Keratinocyte (primary cell): ENCODE measurements at regions not wholly inside any gene's neighbourhood (a gene's known extent, or its start where the extent isn't known, plus 50 kb on each side); places are given as distances from the start of the nearest gene placed in this dataset.

ENCODE experiments used
- DNase-seq: peaks from one replicate; pipeline ENCODE4 v3.0.0-alpha.2; 2011; ENCODE audit warnings: low read depth, missing footprints, low spot score
- FAIRE-seq: peaks from 2 replicates; lab custom pipeline; 2011; peaks lifted over from hg19 to GRCh38; lab: Jason Lieb, UNC
- H2AFZ ChIP-seq: 2 replicates; pipeline ENCODE4 v1.6.0; 2012; ENCODE audit warnings: low read length, control low read depth, inconsistent platforms; ENCODE audit not compliant: control insufficient read depth
- H3K27ac ChIP-seq: 2 replicates; pipeline ENCODE4 v1.5.1; 2011; ENCODE audit warnings: low read length; ENCODE audit not compliant: control insufficient read depth, insufficient read depth
- H3K27me3 ChIP-seq: 3 replicates; pipeline ENCODE4 v1.6.0; 2011; ENCODE audit warnings: low read length; ENCODE audit not compliant: control insufficient read depth, insufficient read depth; ENCODE audit errors: extremely low read depth
- H3K36me3 ChIP-seq, 2 experiments: 2 replicates in 1 of 2; 3 replicates in 1 of 2; pipeline ENCODE4 v1.5.1; 2011; ENCODE audit warnings: low read length in 2 of 2, mild to moderate bottlenecking in 1 of 2; ENCODE audit not compliant: control insufficient read depth in 2 of 2, insufficient read depth in 2 of 2; ENCODE audit errors: extremely low read depth in 1 of 2
- H3K4me1 ChIP-seq: 3 replicates; pipeline ENCODE4 v1.5.1; 2011; ENCODE audit warnings: low read length; ENCODE audit not compliant: control insufficient read depth, insufficient read depth; ENCODE audit errors: extremely low read depth
- H3K4me2 ChIP-seq: 3 replicates; pipeline ENCODE4 v1.6.0; 2011; ENCODE audit warnings: low read depth, low read length; ENCODE audit not compliant: control insufficient read depth, insufficient read depth; ENCODE audit errors: extremely low read depth
- H3K4me3 ChIP-seq, 3 experiments: fragments of 200-600 bp in 1 of 3; sonication (generic) in 1 of 3; 2 replicates in 2 of 3; 3 replicates in 1 of 3; pipeline ENCODE4 v1.5.1; 2011 to 2016; ENCODE audit warnings: low read length in 3 of 3, mild to moderate bottlenecking in 3 of 3, control low read depth in 2 of 3, inconsistent platforms in 1 of 3, low read depth in 1 of 3, mixed read lengths in 1 of 3, mixed run types in 1 of 3, moderate library complexity in 1 of 3; ENCODE audit not compliant: control insufficient read depth in 2 of 3, insufficient read depth in 2 of 3; ENCODE audit errors: extremely low read depth in 1 of 3
- H3K79me2 ChIP-seq: 2 replicates; pipeline ENCODE4 v1.6.0; 2012; ENCODE audit warnings: low read length; ENCODE audit not compliant: control insufficient read depth, insufficient read depth
- H3K9ac ChIP-seq: 3 replicates; pipeline ENCODE4 v1.6.0; 2011; ENCODE audit warnings: low read length; ENCODE audit not compliant: control insufficient read depth, insufficient read depth; ENCODE audit errors: extremely low read depth
- H3K9me1 ChIP-seq: 3 replicates; pipeline ENCODE4 v1.6.0; 2011; ENCODE audit warnings: low read length; ENCODE audit not compliant: control insufficient read depth, insufficient read depth; ENCODE audit errors: extremely low read depth
- H3K9me3 ChIP-seq: 2 replicates; pipeline ENCODE4 v1.5.1; 2012; ENCODE audit warnings: low read depth, low read length; ENCODE audit not compliant: control insufficient read depth
- H4K20me1 ChIP-seq: 3 replicates; pipeline ENCODE4 v1.6.0; 2011; ENCODE audit warnings: low read length; ENCODE audit not compliant: control insufficient read depth, insufficient read depth; ENCODE audit errors: extremely low read depth
- EZH2 ChIP-seq: IDR thresholded peaks from one replicate; pipeline ENCODE4 v1.6.1; 2012; ENCODE audit warnings: inconsistent platforms, mild to moderate bottlenecking, low read length, moderate library complexity
- dilution Hi-C: fragments of 300-500 bp; cut with MboI; formaldehyde crosslinking; loops from one replicate; pipeline ENCODE4 v1.7.0; 2020; ENCODE audit warnings: low sequenced_read_pairs; ENCODE audit not compliant: extremely low pct_ligation_motif_present
- TF ChIP-seq, protein P1 (sequence below), 3 experiments: IDR thresholded peaks in 1 of 3; conservative IDR thresholded peaks in 1 of 3; optimal IDR thresholded peaks in 1 of 3; 2 replicates in 2 of 3; 3 replicates in 1 of 3; pipeline versions ENCODE3 to v1.5.1; 2011; ENCODE audit warnings: low read length in 3 of 3, mild to moderate bottlenecking in 3 of 3, moderate library complexity in 2 of 3, control low read depth in 1 of 3, inconsistent platforms in 1 of 3; ENCODE audit not compliant: insufficient read depth in 2 of 3; ENCODE audit errors: extremely low read depth in 1 of 3

DNA sequence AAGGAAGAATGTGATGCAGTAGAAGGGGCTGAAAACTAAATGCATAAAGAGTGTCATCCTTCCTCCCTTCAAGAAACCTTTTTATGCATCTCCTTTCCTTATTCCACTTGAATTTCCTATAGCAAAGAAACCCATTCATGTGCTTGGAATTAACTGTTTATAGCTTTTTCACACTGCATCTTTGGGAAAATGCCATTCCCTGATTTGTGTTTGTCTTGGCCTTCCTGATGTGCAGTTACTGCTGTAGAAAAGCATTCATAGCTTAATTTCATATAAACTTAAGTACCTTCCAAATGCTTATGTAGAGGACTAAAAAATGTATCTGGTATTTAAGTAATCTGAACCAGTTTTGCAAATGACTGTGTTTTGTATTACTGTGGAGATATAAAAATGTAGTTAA lies 61.8 kb downstream of the SDR9C7 start:
- TF ChIP-seq, protein P1, sequence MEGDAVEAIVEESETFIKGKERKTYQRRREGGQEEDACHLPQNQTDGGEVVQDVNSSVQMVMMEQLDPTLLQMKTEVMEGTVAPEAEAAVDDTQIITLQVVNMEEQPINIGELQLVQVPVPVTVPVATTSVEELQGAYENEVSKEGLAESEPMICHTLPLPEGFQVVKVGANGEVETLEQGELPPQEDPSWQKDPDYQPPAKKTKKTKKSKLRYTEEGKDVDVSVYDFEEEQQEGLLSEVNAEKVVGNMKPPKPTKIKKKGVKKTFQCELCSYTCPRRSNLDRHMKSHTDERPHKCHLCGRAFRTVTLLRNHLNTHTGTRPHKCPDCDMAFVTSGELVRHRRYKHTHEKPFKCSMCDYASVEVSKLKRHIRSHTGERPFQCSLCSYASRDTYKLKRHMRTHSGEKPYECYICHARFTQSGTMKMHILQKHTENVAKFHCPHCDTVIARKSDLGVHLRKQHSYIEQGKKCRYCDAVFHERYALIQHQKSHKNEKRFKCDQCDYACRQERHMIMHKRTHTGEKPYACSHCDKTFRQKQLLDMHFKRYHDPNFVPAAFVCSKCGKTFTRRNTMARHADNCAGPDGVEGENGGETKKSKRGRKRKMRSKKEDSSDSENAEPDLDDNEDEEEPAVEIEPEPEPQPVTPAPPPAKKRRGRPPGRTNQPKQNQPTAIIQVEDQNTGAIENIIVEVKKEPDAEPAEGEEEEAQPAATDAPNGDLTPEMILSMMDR (optimal IDR thresholded peaks at IDR 0.05 in 1 of 3, IDR thresholded peaks at IDR 0.05 in 1 of 3, conservative IDR thresholded peaks at IDR 0.05 in 1 of 3; ENCODE audit: extremely low read depth in 1 of 3, insufficient read depth in 2 of 3, low read length in 3 of 3): no peak
- no peak for TF ChIP-seq EZH2
- H3K4me2 ChIP-seq: no peak overlapping the region
- H4K20me1 ChIP-seq: no peaks in the 10 kb centered on the region
- no peaks in the 10 kb centered on the region for H3K79me2 ChIP-seq
- DNase-seq (no peak), FAIRE-seq (no peak)
- no peaks in the 10 kb centered on the region for H3K4me1 ChIP-seq
- no peak overlapping the region for H3K9ac ChIP-seq
- no peaks in the 10 kb centered on the region for H3K9me3 ChIP-seq
- H3K36me3 ChIP-seq: no peaks in the 10 kb centered on the region
- no peak overlapping the region for H3K27ac ChIP-seq
- H3K27me3 ChIP-seq: no peaks in the 10 kb centered on the region
- dilution Hi-C loops: no loop called here
- no peak overlapping the region for H2AFZ ChIP-seq
- H3K4me3 ChIP-seq: no peak overlapping the region
- H3K9me1 ChIP-seq: no peaks in the 10 kb centered on the region

DNA sequence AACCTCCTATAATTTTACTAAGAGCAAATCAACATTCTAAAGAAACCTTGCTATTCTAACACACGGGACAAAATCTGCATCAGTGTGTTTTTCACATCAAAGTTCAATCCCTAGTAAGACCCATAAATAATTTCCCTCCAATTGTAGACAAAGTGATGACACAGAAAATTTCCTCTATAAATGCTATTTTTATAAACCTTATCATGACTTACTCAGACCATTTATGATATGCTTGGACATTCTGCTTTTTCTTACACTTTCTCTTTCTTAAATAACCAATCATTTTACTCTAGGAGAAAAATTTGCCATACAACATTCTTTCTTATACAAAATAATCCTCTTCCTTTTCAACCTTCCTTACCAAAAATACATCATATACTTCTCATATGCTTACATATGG lies 67.0 kb downstream of the SDR9C7 start:
- Histone ChIP-seq H3K4me2 (no peak overlapping the region), H3K27me3 (no peaks in the 10 kb centered on the region), H3K4me1 (no peaks in the 10 kb centered on the region), H4K20me1 (no peaks in the 10 kb centered on the region), H3K79me2 (no peaks in the 10 kb centered on the region), H3K9ac (no peak overlapping the region), H3K36me3 (no peaks in the 10 kb centered on the region), H3K9me1 (no peaks in the 10 kb centered on the region), H3K27ac (no peak overlapping the region), H3K4me3 (no peak overlapping the region), H3K9me3 (peaks cover 10% of the 10 kb centered on the region), H2AFZ (no peak overlapping the region)
- dilution Hi-C loops: no loop called here
- DNase-seq (no peak), FAIRE-seq (no peak)
- TF ChIP-seq, protein P1 (optimal IDR thresholded peaks at IDR 0.05 in 1 of 3, IDR thresholded peaks at IDR 0.05 in 1 of 3, conservative IDR thresholded peaks at IDR 0.05 in 1 of 3; ENCODE audit: extremely low read depth in 1 of 3, insufficient read depth in 2 of 3, low read length in 3 of 3): no peak
- TF ChIP-seq EZH2: no peak
